H1 (cell line): ENCODE measurements at regions not wholly inside any gene's neighbourhood (a gene's known extent, or its start where the extent isn't known, plus 50 kb on each side); places are given as distances from the start of the nearest gene placed in this dataset.

Experiments
- CTCF ChIA-PET: fragments of 300-600 bp; sonication (Branson Sonifier 250); formaldehyde crosslinking; loops from one replicate; lab custom pipeline; 2021; ENCODE audit not compliant: partially characterized antibody; lab: Charles Lee
- POLR2A ChIA-PET: fragments of 300-600 bp; sonication (Branson Sonifier 250); formaldehyde crosslinking; loops from one replicate; lab custom pipeline; 2021; ENCODE audit warnings: inconsistent platforms; ENCODE audit not compliant: partially characterized antibody; lab: Charles Lee
- DNase-seq, 2 experiments: peaks; one replicate each; pipeline versions ENCODE4 v3.0.0 to v3.0.0-alpha.2; 2010 to 2022; ENCODE audit warnings: low spot score in 2 of 2, low read depth in 1 of 2, mixed read lengths in 1 of 2
- FAIRE-seq: peaks from 2 replicates; lab custom pipeline; 2011; peaks lifted over from hg19 to GRCh38; lab: Jason Lieb, UNC
- H2AFZ ChIP-seq: 2 replicates; pipeline ENCODE4 v1.8.1; 2012; ENCODE audit warnings: low read length, inconsistent platforms
- H2AK5ac ChIP-seq: 2 replicates; pipeline ENCODE4 v1.6.1; 2013; ENCODE audit warnings: low read depth, low read length
- H2BK120ac ChIP-seq: replicated peaks from 2 replicates; pipeline ENCODE3; 2013; ENCODE audit warnings: low read depth, low read length, inconsistent platforms
- H2BK12ac ChIP-seq: 2 replicates; pipeline ENCODE4 v1.6.1; 2013; ENCODE audit warnings: low read depth, low read length
- H2BK15ac ChIP-seq: 2 replicates; pipeline ENCODE4 v1.6.1; 2013; ENCODE audit warnings: low read length
- H2BK20ac ChIP-seq: 2 replicates; pipeline ENCODE4 v1.6.1; 2013; ENCODE audit warnings: low read length
- H2BK5ac ChIP-seq: 2 replicates; pipeline ENCODE4 v1.6.1; 2013; ENCODE audit warnings: low read depth, low read length
- H3K14ac ChIP-seq: 2 replicates; pipeline ENCODE4 v1.6.1; 2013; ENCODE audit warnings: inconsistent platforms; ENCODE audit not compliant: insufficient read length
- H3K18ac ChIP-seq: 2 replicates; pipeline ENCODE4 v1.6.1; 2013; ENCODE audit warnings: low read length; ENCODE audit errors: extremely low read depth
- H3K23ac ChIP-seq: 2 replicates; pipeline ENCODE4 v1.6.1; 2013; ENCODE audit warnings: inconsistent platforms; ENCODE audit not compliant: insufficient read length
- H3K23me2 ChIP-seq: 2 replicates; pipeline ENCODE4 v1.6.1; 2013; ENCODE audit warnings: low read depth, low read length
- H3K27ac ChIP-seq: 2 replicates; pipeline ENCODE4 v1.6.1; 2011; ENCODE audit warnings: low read depth, low read length, inconsistent platforms
- H3K27me3 ChIP-seq, 4 experiments: replicated peaks in 1 of 4; 1 replicate in 1 of 4; 2 replicates in 3 of 4; pipeline versions ENCODE4 v1.6.1 to v1.8.1; 2011 to 2013; ENCODE audit warnings: low read length in 3 of 4, mild to moderate bottlenecking in 3 of 4, inconsistent platforms in 2 of 4, mixed read lengths in 2 of 4, moderate library complexity in 1 of 4; ENCODE audit not compliant: control insufficient read depth in 3 of 4, insufficient read depth in 3 of 4; ENCODE audit errors: extremely low read depth in 1 of 4
- H3K36me3 ChIP-seq, 4 experiments: 2 replicates each; pipeline versions ENCODE4 v1.6.1 to v1.8.1; 2011 to 2013; ENCODE audit warnings: mild to moderate bottlenecking in 4 of 4, low read length in 3 of 4, moderate library complexity in 2 of 4, control low read depth in 1 of 4, inconsistent platforms in 1 of 4; ENCODE audit not compliant: insufficient read depth in 4 of 4, control insufficient read depth in 2 of 4
- H3K4ac ChIP-seq: replicated peaks from 2 replicates; pipeline ENCODE3; 2013; ENCODE audit warnings: low read length, low read depth, mixed read lengths, inconsistent platforms; ENCODE audit not compliant: insufficient read length
- H3K4me1 ChIP-seq, 4 experiments: replicated peaks in 1 of 4; 1 replicate in 1 of 4; 2 replicates in 3 of 4; pipeline versions ENCODE4 v1.6.1 to v1.8.1; 2011 to 2013; ENCODE audit warnings: low read length in 3 of 4, inconsistent platforms in 2 of 4, mixed read lengths in 1 of 4; ENCODE audit not compliant: insufficient read depth in 4 of 4, control insufficient read depth in 3 of 4
- H3K4me2 ChIP-seq, 2 experiments: 2 replicates each; pipeline versions ENCODE4 v1.6.1 to v1.8.1; 2011 to 2013; ENCODE audit warnings: low read depth in 2 of 2, low read length in 2 of 2, control low read depth in 1 of 2, inconsistent platforms in 1 of 2, mild to moderate bottlenecking in 1 of 2; ENCODE audit not compliant: insufficient read depth in 1 of 2
- H3K4me3 ChIP-seq, 4 experiments: fragments of 200-600, 300-600 bp in 1 of 4; sonication (generic), shearing (Covaris generic), sonication (Bioruptor Twin) in 1 of 4; 2 replicates each; pipeline versions ENCODE4 v1.5.1 to v1.8.1; 2011 to 2016; ENCODE audit warnings: low read length in 4 of 4, low read depth in 3 of 4, control low read depth in 2 of 4, inconsistent platforms in 2 of 4, mild to moderate bottlenecking in 2 of 4, mixed read lengths in 1 of 4, moderate library complexity in 1 of 4; ENCODE audit not compliant: insufficient read depth in 2 of 4; ENCODE audit errors: extremely low read depth in 1 of 4
- H3K56ac ChIP-seq: replicated peaks from 2 replicates; pipeline ENCODE3; 2013; ENCODE audit warnings: low read depth, mild to moderate bottlenecking, mixed read lengths, low read length, inconsistent platforms; ENCODE audit not compliant: insufficient read length
- H3K79me1 ChIP-seq: 2 replicates; pipeline ENCODE4 v1.6.1; 2013; ENCODE audit warnings: low read depth, low read length, control low read depth
- H3K79me2 ChIP-seq, 2 experiments: 2 replicates each; pipeline versions ENCODE4 v1.6.1 to v1.8.1; 2012 to 2013; ENCODE audit warnings: low read length in 2 of 2, mild to moderate bottlenecking in 2 of 2, inconsistent platforms in 1 of 2; ENCODE audit not compliant: insufficient read depth in 2 of 2, control insufficient read depth in 1 of 2
- H3K9ac ChIP-seq, 4 experiments: replicated peaks in 1 of 4; 1 replicate in 1 of 4; 2 replicates in 3 of 4; pipeline versions ENCODE4 v1.6.1 to v1.8.1; 2011 to 2013; ENCODE audit warnings: low read depth in 3 of 4, low read length in 3 of 4, control low read depth in 2 of 4, mild to moderate bottlenecking in 2 of 4, moderate library complexity in 2 of 4, inconsistent platforms in 1 of 4; ENCODE audit errors: extremely low read depth in 1 of 4
- H3K9me3 ChIP-seq, 2 experiments: 2 replicates each; pipeline versions ENCODE4 v1.6.1 to v1.8.1; 2012 to 2013; ENCODE audit warnings: mild to moderate bottlenecking in 2 of 2, moderate library complexity in 2 of 2, control low read depth in 1 of 2, inconsistent platforms in 1 of 2, low read depth in 1 of 2, low read length in 1 of 2, mixed read lengths in 1 of 2; ENCODE audit not compliant: insufficient read depth in 2 of 2
- H4K20me1 ChIP-seq, 2 experiments: replicated peaks in 1 of 2; 2 replicates each; pipeline versions ENCODE3 to v1.8.1; 2011 to 2013; ENCODE audit warnings: inconsistent platforms in 2 of 2, low read length in 2 of 2, mild to moderate bottlenecking in 1 of 2; ENCODE audit not compliant: insufficient read depth in 2 of 2, control insufficient read depth in 1 of 2
- H4K5ac ChIP-seq: 2 replicates; pipeline ENCODE4 v1.6.1; 2013; ENCODE audit warnings: low read length, low read depth, mixed read lengths, inconsistent platforms; ENCODE audit not compliant: insufficient read length
- H4K8ac ChIP-seq: 2 replicates; pipeline ENCODE4 v1.8.0; 2013; ENCODE audit warnings: mild to moderate bottlenecking, moderate library complexity, low read length, inconsistent platforms; ENCODE audit not compliant: insufficient read depth; ENCODE audit errors: extremely low read depth
- H4K91ac ChIP-seq: replicated peaks from 2 replicates; pipeline ENCODE3; 2013; ENCODE audit warnings: low read length, mixed read lengths, inconsistent platforms; ENCODE audit not compliant: insufficient read length
- CTBP2 ChIP-seq: IDR thresholded peaks from 2 replicates; pipeline ENCODE4 v1.7.0; 2011; ENCODE audit warnings: borderline replicate concordance, mild to moderate bottlenecking, moderate library complexity, mixed read lengths, low read length; ENCODE audit not compliant: insufficient read depth, insufficient read length
- HDAC6 ChIP-seq: IDR thresholded peaks from one replicate; pipeline ENCODE4 v1.7.1; 2012; ENCODE audit warnings: low read depth, mild to moderate bottlenecking, inconsistent platforms, low read length, moderate library complexity
- RNF2 ChIP-seq: fragments of 200-900, 300-1000 bp; sonication (generic); IDR thresholded peaks from 2 replicates; pipeline ENCODE4 v1.7.1; 2016; ENCODE audit warnings: borderline replicate concordance, low read depth, mild to moderate bottlenecking, antibody characterized with exemption, low read length; ENCODE audit not compliant: poor library complexity, severe bottlenecking; ENCODE audit errors: missing control alignments
- WGBS, 2 experiments: shearing (Covaris generic) in 1 of 2; methylation state at CpG; one replicate each; pipeline versions ENCODE4 v1.1.6 to v1.1.7; 2013 to 2015; ENCODE audit warnings: low lambda C conversion rate in 2 of 2, mixed read lengths in 2 of 2, inconsistent platforms in 1 of 2, low coverage in 1 of 2, missing lambda C conversion rate in 1 of 2; ENCODE audit not compliant: insufficient replicate concordance in 2 of 2, insufficient coverage in 1 of 2, insufficient read length in 1 of 2; ENCODE audit errors: extremely low coverage in 1 of 2, missing lambda C conversion rate in 1 of 2; 5-methylcytosine and 5-hydroxymethylcytosine counted together

GRCh38 chr10:130787821-130788220 lies 523.7 kb downstream of the TCERG1L start:
- H2BK120ac ChIP-seq, result no peak overlapping the region
- CTCF ChIA-PET, result no interaction called here
- no peak overlapping the region for H2AFZ ChIP-seq
- TF ChIP-seq RNF2, result no peak
- TF ChIP-seq HDAC6, result no peak
- TF ChIP-seq CTBP2, result no peak
- no peaks in the 10 kb centered on the region for H3K27me3 ChIP-seq
- no peak overlapping the region for H3K4me3 ChIP-seq
- H3K18ac ChIP-seq, result no peak overlapping the region
- H3K79me1 ChIP-seq, result no peaks in the 10 kb centered on the region
- DNase-seq, result no peak
- no peak overlapping the region for H3K4me2 ChIP-seq
- H4K91ac ChIP-seq, result no peak overlapping the region
- no peak overlapping the region for H2BK12ac ChIP-seq
- H3K4ac ChIP-seq, result no peak overlapping the region
- H4K20me1 ChIP-seq, result peaks cover 0 to 14% of the 10 kb centered on the region in 2 experiments
- no peak overlapping the region for H2BK15ac ChIP-seq
- peaks cover 19% of the 10 kb centered on the region; the same call in 1 of the 2 replicates for H3K23me2 ChIP-seq
- POLR2A ChIA-PET, result no interaction called here
- H3K27ac ChIP-seq, result no peak overlapping the region
- H3K36me3 ChIP-seq, result no peaks in the 10 kb centered on the region
- no peak overlapping the region for H3K56ac ChIP-seq
- H2BK5ac ChIP-seq, result no peak overlapping the region
- no peak overlapping the region for H2BK20ac ChIP-seq
- no peak overlapping the region for H4K5ac ChIP-seq
- H3K23ac ChIP-seq, result no peak overlapping the region
- no peak overlapping the region for H4K8ac ChIP-seq
- H2AK5ac ChIP-seq, result no peak overlapping the region
- no peak overlapping the region for H3K14ac ChIP-seq
- no peaks in the 10 kb centered on the region for H3K79me2 ChIP-seq
- no peak for FAIRE-seq
- H3K4me1 ChIP-seq, result no peaks in the 10 kb centered on the region
- no peak overlapping the region for H3K9ac ChIP-seq
- 85% methylated on average over 4 of the region's 4 CpGs; no CpG with 5 or more reads in 1 of the 2 experiments for WGBS, 2 experiments
- peaks cover 13 to 17% of the 10 kb centered on the region in 2 experiments; a peak in 3 of 4 replicates for H3K9me3 ChIP-seq
